ENCODE measurements at regions not wholly inside any gene's neighbourhood (a gene's known extent, or its start where the extent isn't known, plus 50 kb on each side); places are given as distances from the start of the nearest gene placed in this dataset.

DNA sequence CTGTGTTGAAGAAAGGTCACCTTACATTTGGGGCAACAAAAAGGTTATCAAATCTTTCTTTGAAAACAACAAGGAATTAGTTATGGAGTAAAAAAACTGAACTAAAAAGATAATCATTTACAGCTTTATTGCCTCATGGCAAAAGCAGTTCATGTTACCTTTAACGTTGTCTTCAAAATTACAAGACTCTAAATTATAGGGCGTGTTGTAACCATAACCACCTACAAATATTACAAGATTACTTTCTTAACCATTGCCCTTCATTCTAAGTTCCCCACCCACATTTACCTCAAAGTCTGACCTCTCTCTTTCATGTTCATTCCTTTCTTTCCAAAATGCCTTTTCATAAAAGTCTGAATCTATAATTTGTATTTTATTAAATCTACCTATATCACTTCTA is 74.6 kb upstream of the LRATD1 start (continued):
- TF ChIP-seq, protein P1, sequence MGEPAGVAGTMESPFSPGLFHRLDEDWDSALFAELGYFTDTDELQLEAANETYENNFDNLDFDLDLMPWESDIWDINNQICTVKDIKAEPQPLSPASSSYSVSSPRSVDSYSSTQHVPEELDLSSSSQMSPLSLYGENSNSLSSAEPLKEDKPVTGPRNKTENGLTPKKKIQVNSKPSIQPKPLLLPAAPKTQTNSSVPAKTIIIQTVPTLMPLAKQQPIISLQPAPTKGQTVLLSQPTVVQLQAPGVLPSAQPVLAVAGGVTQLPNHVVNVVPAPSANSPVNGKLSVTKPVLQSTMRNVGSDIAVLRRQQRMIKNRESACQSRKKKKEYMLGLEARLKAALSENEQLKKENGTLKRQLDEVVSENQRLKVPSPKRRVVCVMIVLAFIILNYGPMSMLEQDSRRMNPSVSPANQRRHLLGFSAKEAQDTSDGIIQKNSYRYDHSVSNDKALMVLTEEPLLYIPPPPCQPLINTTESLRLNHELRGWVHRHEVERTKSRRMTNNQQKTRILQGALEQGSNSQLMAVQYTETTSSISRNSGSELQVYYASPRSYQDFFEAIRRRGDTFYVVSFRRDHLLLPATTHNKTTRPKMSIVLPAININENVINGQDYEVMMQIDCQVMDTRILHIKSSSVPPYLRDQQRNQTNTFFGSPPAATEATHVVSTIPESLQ (CRISPR knock-in tag; IDR thresholded peaks at IDR 0.05): no peak
- TF ChIP-seq NFYB (CRISPR knock-in tag; conservative IDR thresholded peaks at IDR 0.05; ENCODE audit: low read depth) (no peak), FOXJ3 (CRISPR knock-in tag; IDR thresholded peaks at IDR 0.05; ENCODE audit: borderline replicate concordance) (no peak), MYBL2 (CRISPR knock-in tag; IDR thresholded peaks at IDR 0.05) (no peak)
- TF ChIP-seq, protein P2, sequence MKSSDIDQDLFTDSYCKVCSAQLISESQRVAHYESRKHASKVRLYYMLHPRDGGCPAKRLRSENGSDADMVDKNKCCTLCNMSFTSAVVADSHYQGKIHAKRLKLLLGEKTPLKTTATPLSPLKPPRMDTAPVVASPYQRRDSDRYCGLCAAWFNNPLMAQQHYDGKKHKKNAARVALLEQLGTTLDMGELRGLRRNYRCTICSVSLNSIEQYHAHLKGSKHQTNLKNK (CRISPR knock-in tag; IDR thresholded peaks at IDR 0.05): no peak

DNA sequence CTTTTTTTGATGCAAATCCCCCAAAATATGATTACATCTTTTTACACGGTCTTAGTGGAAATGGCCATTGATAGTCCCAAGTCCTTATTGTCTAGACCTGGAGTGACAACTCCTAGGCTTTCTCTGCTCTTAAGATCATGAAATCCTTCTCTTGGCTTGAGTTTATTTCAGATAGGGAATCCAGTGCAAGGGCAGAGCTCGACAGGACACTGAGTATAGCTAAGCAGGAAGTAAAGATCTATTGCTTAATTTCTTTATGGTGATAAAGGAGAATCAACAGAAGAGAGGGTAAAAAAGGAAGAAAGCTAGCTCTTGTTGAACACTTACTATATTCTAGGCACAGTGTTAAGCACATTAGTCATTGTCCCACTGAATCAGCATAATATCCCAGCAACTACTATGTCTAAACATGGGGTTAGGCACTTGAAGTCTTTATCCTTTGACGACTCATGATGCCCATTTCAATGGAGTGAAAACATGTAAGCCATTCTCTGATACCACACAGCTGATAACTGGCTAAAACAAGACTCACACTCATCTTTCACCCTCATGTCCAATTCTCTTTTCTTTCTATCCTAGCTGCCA is 74.1 kb upstream of the LRATD1 start:
- Mint-ChIP-seq H3K27ac (no peak overlapping the region), H3K4me1 (no peaks in the 10 kb centered on the region), H3K9me3 (peaks cover 5% of the 10 kb centered on the region; the same call in 1 of the 2 replicates), H3K27me3 (ENCODE audit: low read depth) (no peaks in the 10 kb centered on the region; the same call in 1 of the 2 replicates), H3K36me3 (no peaks in the 10 kb centered on the region), H3K4me3 (no peak overlapping the region)
- ChIA-PET POLR2A (no interaction called here), CTCF (no interaction called here)
- ATAC-seq (no peak), DNase-seq (ENCODE audit: low spot score) (no peak)
- TF ChIP-seq, protein P3, sequence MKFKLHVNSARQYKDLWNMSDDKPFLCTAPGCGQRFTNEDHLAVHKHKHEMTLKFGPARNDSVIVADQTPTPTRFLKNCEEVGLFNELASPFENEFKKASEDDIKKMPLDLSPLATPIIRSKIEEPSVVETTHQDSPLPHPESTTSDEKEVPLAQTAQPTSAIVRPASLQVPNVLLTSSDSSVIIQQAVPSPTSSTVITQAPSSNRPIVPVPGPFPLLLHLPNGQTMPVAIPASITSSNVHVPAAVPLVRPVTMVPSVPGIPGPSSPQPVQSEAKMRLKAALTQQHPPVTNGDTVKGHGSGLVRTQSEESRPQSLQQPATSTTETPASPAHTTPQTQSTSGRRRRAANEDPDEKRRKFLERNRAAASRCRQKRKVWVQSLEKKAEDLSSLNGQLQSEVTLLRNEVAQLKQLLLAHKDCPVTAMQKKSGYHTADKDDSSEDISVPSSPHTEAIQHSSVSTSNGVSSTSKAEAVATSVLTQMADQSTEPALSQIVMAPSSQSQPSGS (CRISPR knock-in tag; IDR thresholded peaks at IDR 0.05; ENCODE audit: borderline replicate concordance, low read depth): no peak
- TF ChIP-seq RORB (CRISPR knock-in tag; IDR thresholded peaks at IDR 0.05) (no peak), NFE2L1 (CRISPR knock-in tag; IDR thresholded peaks at IDR 0.05) (no peak)

DNA sequence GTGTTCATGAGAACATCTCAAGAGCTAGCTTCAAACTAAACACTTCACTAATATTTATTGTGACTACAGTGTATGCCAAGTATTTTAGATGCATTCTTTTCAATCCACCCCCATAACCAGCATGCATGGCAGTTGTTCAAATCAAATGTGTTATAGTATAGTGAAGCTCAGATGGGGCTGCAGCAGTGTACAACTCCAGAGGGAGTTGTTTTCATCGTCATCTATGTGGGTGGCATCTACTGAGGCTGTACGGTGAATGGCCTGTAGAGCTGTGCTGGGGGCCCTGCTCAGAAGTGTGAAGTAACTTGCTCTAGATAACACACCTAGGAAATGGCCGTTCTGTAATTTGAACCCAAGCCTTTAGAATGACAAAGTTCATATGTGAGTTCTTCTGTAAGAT is 71.8 kb upstream of the LRATD1 start:
- Mint-ChIP-seq H3K27me3 (ENCODE audit: low read depth) (no peaks in the 10 kb centered on the region; the same call in 1 of the 2 replicates), H3K4me1 (peaks cover 6% of the 10 kb centered on the region), H3K27ac (no peak overlapping the region), H3K9me3 (peaks cover 5% of the 10 kb centered on the region; the same call in 1 of the 2 replicates), H3K4me3 (no peak overlapping the region), H3K36me3 (no peaks in the 10 kb centered on the region)
- TF ChIP-seq, protein P4, sequence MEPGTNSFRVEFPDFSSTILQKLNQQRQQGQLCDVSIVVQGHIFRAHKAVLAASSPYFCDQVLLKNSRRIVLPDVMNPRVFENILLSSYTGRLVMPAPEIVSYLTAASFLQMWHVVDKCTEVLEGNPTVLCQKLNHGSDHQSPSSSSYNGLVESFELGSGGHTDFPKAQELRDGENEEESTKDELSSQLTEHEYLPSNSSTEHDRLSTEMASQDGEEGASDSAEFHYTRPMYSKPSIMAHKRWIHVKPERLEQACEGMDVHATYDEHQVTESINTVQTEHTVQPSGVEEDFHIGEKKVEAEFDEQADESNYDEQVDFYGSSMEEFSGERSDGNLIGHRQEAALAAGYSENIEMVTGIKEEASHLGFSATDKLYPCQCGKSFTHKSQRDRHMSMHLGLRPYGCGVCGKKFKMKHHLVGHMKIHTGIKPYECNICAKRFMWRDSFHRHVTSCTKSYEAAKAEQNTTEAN (CRISPR knock-in tag; IDR thresholded peaks at IDR 0.05): no peak
- TF ChIP-seq GABPB1 (CRISPR knock-in tag; IDR thresholded peaks at IDR 0.05) (no peak), PRRX2 (CRISPR knock-in tag; IDR thresholded peaks at IDR 0.05) (no peak), ZNF138 (CRISPR knock-in tag; conservative IDR thresholded peaks at IDR 0.05) (no peak), KAT7 (CRISPR knock-in tag; IDR thresholded peaks at IDR 0.05; ENCODE audit: borderline replicate concordance) (no peak), NR2C2 (CRISPR knock-in tag; IDR thresholded peaks at IDR 0.05) (no peak), GRHL2 (CRISPR knock-in tag; IDR thresholded peaks at IDR 0.05; ENCODE audit: insufficient replicate concordance, severe bottlenecking) (no peak)
- TF ChIP-seq, protein P5, sequence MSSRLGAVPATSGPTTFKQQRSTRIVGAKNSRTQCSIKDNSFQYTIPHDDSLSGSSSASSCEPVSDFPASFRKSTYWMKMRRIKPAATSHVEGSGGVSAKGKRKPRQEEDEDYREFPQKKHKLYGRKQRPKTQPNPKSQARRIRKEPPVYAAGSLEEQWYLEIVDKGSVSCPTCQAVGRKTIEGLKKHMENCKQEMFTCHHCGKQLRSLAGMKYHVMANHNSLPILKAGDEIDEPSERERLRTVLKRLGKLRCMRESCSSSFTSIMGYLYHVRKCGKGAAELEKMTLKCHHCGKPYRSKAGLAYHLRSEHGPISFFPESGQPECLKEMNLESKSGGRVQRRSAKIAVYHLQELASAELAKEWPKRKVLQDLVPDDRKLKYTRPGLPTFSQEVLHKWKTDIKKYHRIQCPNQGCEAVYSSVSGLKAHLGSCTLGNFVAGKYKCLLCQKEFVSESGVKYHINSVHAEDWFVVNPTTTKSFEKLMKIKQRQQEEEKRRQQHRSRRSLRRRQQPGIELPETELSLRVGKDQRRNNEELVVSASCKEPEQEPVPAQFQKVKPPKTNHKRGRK (CRISPR knock-in tag; IDR thresholded peaks at IDR 0.05; ENCODE audit: borderline replicate concordance): no peak
- TF ChIP-seq, protein P6, sequence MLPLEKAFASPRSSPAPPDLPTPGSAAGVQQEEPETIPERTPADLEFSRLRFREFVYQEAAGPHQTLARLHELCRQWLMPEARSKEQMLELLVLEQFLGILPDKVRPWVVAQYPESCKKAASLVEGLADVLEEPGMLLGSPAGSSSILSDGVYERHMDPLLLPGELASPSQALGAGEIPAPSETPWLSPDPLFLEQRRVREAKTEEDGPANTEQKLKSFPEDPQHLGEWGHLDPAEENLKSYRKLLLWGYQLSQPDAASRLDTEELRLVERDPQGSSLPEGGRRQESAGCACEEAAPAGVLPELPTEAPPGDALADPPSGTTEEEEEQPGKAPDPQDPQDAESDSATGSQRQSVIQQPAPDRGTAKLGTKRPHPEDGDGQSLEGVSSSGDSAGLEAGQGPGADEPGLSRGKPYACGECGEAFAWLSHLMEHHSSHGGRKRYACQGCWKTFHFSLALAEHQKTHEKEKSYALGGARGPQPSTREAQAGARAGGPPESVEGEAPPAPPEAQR (CRISPR knock-in tag; IDR thresholded peaks at IDR 0.05): no peak
- TF ChIP-seq, protein P7, sequence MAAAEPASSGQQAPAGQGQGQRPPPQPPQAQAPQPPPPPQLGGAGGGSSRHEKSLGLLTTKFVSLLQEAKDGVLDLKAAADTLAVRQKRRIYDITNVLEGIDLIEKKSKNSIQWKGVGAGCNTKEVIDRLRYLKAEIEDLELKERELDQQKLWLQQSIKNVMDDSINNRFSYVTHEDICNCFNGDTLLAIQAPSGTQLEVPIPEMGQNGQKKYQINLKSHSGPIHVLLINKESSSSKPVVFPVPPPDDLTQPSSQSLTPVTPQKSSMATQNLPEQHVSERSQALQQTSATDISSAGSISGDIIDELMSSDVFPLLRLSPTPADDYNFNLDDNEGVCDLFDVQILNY (CRISPR knock-in tag; IDR thresholded peaks at IDR 0.05): no peak
- DNase-seq (ENCODE audit: low spot score): no peak
- no peak for ATAC-seq
- ChIA-PET POLR2A (no interaction called here), CTCF (no interaction called here)

All from WTC11 (cell line).